ENCODE measurements at regions not wholly inside any gene's neighbourhood (a gene's known extent, or its start where the extent isn't known, plus 50 kb on each side); places are given as distances from the start of the nearest gene placed in this dataset.

DNA sequence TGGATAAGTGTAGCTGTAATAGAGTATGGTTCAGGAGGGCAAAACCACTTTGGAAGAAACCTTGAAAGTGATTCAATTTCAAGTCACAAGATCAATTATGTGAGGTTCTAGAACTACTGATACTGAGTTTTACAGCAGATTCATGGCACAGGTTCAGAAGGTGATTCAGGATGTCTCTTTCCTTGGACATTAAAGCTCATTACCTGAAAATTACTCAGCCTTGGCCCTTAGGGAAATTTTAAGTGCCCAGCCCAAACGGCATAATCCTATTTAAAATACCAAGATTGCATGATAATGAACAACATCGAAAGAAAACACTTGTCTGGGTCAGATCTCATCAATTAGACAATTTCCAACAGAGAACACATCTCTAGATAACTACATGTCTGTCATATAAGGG lies 70.2 kb upstream of the SLC38A2 start:
- TF ChIP-seq, protein P1, sequence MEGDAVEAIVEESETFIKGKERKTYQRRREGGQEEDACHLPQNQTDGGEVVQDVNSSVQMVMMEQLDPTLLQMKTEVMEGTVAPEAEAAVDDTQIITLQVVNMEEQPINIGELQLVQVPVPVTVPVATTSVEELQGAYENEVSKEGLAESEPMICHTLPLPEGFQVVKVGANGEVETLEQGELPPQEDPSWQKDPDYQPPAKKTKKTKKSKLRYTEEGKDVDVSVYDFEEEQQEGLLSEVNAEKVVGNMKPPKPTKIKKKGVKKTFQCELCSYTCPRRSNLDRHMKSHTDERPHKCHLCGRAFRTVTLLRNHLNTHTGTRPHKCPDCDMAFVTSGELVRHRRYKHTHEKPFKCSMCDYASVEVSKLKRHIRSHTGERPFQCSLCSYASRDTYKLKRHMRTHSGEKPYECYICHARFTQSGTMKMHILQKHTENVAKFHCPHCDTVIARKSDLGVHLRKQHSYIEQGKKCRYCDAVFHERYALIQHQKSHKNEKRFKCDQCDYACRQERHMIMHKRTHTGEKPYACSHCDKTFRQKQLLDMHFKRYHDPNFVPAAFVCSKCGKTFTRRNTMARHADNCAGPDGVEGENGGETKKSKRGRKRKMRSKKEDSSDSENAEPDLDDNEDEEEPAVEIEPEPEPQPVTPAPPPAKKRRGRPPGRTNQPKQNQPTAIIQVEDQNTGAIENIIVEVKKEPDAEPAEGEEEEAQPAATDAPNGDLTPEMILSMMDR (IDR thresholded peaks at IDR 0.05 in 4 of 5, conservative IDR thresholded peaks at IDR 0.05 in 1 of 5), result no peak
- no peak for TF ChIP-seq POLR2A (IDR thresholded peaks at IDR 0.05)
